Esophagus squamous epithelium (tissue), 4 donors: ENCODE measurements at regions not wholly inside any gene's neighbourhood (a gene's known extent, or its start where the extent isn't known, plus 50 kb on each side); places are given as distances from the start of the nearest gene placed in this dataset.

Experiments
- POLR2A ChIP-seq, 4 donors: fragments of 450-650 bp; IDR thresholded peaks; one replicate each; pipeline ENCODE4 v1.6.1; 2017; ENCODE audit warnings: antibody characterized with exemption in 4 of 4, mild to moderate bottlenecking in 4 of 4, moderate library complexity in 3 of 4
- TF ChIP-seq, protein P1 (sequence below), 6 experiments: fragments of 450-650 bp in 4 of 6; fragments of 200-600 bp in 2 of 6; sonication (generic) in 2 of 6; IDR thresholded peaks; one replicate each; pipeline ENCODE4 v1.5.1; 2016 to 2019; ENCODE audit warnings: antibody characterized with exemption in 6 of 6, mild to moderate bottlenecking in 4 of 6, moderate library complexity in 4 of 6

GRCh38 chr6:10140136-10140535 is 274.7 kb downstream of the TFAP2A start:
- TF ChIP-seq POLR2A (IDR thresholded peaks at IDR 0.05): no peak
- TF ChIP-seq, protein P1, sequence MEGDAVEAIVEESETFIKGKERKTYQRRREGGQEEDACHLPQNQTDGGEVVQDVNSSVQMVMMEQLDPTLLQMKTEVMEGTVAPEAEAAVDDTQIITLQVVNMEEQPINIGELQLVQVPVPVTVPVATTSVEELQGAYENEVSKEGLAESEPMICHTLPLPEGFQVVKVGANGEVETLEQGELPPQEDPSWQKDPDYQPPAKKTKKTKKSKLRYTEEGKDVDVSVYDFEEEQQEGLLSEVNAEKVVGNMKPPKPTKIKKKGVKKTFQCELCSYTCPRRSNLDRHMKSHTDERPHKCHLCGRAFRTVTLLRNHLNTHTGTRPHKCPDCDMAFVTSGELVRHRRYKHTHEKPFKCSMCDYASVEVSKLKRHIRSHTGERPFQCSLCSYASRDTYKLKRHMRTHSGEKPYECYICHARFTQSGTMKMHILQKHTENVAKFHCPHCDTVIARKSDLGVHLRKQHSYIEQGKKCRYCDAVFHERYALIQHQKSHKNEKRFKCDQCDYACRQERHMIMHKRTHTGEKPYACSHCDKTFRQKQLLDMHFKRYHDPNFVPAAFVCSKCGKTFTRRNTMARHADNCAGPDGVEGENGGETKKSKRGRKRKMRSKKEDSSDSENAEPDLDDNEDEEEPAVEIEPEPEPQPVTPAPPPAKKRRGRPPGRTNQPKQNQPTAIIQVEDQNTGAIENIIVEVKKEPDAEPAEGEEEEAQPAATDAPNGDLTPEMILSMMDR (IDR thresholded peaks at IDR 0.05): no peak
